ENCODE measurements at regions not wholly inside any gene's neighbourhood (a gene's known extent, or its start where the extent isn't known, plus 50 kb on each side); places are given as distances from the start of the nearest gene placed in this dataset.

DNA sequence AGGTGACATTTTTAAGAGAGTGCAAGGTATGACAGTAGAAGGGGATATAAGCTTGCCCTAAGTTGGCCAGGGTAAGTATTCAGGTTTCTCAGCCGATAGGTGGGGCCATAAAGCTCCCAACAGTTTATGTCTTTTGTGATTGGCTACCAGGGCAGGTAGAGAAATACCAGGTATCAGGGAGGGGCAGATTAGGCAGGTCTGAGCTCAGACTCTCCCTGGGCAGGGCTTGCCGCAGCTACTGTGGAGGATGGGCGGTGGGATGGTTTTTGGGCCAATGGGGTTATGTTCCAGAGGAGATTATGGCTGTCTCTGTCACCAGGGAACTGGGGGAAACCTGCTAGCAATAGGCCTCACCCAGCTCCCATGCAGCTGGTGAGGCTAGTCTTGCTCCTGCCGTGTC is 211.6 kb downstream of the PTH2R start:
- DNase-seq (ENCODE audit: low read depth) = no peak
- H3K4me3 ChIP-seq (ENCODE audit: low read depth, low read length) = no peak overlapping the region
- TF ChIP-seq, protein P1, sequence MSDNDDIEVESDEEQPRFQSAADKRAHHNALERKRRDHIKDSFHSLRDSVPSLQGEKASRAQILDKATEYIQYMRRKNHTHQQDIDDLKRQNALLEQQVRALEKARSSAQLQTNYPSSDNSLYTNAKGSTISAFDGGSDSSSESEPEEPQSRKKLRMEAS (IDR thresholded peaks at IDR 0.05; ENCODE audit: low read depth, low read length) = no peak
- no peak for TF ChIP-seq MYC (IDR thresholded peaks at IDR 0.05; ENCODE audit: low read depth, low read length)

DNA sequence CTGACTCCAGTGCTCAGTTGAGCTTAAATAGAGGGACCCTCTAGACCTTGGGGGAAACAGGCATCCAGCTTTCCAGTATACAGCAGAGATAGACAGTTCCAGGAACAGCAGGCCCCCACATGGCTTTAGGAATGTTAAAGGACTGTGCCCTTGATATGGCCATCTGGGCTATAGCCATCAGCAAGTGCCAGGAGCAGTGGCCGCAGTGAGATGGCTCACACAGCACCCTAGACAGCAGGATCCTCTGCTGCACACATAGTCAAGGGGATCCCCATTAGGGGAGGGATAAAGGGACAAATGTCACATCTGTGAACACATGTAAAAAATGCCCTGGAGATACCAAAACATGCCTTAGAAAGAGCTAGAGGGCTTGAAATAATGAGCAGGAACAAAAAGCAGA is 213.4 kb downstream of the PTH2R start:
- H3K4me3 ChIP-seq (ENCODE audit: low read depth, low read length) = no peak overlapping the region
- DNase-seq (ENCODE audit: low read depth) = no peak
- TF ChIP-seq POLR2A (IDR thresholded peaks at IDR 0.05; ENCODE audit: extremely low read depth, insufficient read length) (no peak), MYC (IDR thresholded peaks at IDR 0.05; ENCODE audit: low read depth, low read length) (no peak)
- TF ChIP-seq, protein P2, sequence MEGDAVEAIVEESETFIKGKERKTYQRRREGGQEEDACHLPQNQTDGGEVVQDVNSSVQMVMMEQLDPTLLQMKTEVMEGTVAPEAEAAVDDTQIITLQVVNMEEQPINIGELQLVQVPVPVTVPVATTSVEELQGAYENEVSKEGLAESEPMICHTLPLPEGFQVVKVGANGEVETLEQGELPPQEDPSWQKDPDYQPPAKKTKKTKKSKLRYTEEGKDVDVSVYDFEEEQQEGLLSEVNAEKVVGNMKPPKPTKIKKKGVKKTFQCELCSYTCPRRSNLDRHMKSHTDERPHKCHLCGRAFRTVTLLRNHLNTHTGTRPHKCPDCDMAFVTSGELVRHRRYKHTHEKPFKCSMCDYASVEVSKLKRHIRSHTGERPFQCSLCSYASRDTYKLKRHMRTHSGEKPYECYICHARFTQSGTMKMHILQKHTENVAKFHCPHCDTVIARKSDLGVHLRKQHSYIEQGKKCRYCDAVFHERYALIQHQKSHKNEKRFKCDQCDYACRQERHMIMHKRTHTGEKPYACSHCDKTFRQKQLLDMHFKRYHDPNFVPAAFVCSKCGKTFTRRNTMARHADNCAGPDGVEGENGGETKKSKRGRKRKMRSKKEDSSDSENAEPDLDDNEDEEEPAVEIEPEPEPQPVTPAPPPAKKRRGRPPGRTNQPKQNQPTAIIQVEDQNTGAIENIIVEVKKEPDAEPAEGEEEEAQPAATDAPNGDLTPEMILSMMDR (IDR thresholded peaks at IDR 0.05; ENCODE audit: low read depth, low read length) = no peak
- TF ChIP-seq, protein P1 (IDR thresholded peaks at IDR 0.05; ENCODE audit: low read depth, low read length) = no peak

DNA sequence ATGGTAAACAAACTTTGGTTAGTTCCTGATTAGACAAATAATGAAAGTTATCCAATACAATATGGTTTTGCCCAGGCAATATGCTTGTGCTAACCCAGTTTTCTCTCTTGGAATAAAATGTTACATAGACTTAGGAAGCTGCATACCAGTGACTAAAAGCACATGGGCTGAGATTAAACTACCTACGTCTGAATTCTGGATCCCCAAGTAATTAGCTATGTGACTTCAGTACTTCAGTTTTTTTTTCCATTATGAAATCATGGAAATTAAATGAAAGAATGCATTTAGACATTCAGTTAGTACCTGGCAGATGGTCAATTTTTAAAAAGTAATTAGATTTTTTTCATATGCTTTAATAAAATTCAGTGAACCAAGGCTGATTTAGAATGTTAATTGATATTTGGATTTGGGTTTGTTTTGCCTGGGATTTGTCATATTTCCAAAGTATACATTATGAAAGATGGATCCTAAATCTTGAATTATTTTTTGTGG is 213.9 kb downstream of the PTH2R start:
- TF ChIP-seq MYC (IDR thresholded peaks at IDR 0.05; ENCODE audit: low read depth, low read length) = no peak
- TF ChIP-seq POLR2A (IDR thresholded peaks at IDR 0.05; ENCODE audit: extremely low read depth, insufficient read length) = no peak
- TF ChIP-seq, protein P1 (IDR thresholded peaks at IDR 0.05; ENCODE audit: low read depth, low read length) = no peak
- no peak for DNase-seq (ENCODE audit: low read depth)

DNA sequence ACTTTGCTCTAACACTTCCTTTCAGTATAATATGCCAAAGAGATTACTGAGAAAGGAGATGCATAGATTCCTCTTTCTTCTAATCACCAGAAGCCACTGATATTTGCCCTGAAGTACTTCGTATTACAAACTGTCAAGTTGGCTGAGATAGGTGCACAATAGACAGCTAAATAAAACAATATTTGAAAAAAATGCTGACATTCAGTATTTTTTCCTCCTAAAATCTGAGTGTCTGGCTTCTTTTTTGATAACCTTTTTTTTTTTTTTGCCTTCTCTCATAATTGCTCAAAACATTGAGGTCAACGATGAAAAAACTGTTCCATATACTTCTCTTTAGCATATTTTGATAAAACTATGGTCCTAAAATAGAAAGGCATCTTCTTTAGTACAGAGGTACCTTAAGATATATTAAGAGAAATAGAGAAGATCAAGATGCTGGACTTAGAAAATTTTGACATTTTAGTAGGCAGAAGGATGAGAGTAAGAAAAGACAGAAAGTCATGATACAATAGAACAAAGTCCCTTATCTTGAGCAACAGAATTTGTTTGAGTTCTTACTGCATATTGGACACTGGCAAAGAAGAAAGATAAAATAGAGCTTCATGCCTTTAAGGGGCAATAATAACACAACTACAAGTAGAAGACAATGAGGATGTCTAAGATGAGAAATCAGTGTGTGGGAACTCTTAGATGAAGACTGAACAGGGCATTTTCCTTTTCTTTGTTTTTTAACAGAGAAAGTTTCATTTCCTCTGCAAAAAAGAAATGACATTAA is 220.7 kb downstream of the PTH2R start:
- TF ChIP-seq, protein P2 (IDR thresholded peaks at IDR 0.05; ENCODE audit: low read depth, low read length) = no peak
- TF ChIP-seq, protein P1 (IDR thresholded peaks at IDR 0.05; ENCODE audit: low read depth, low read length) = no peak
- TF ChIP-seq MYC (IDR thresholded peaks at IDR 0.05; ENCODE audit: low read depth, low read length) = no peak
- no peak for TF ChIP-seq POLR2A (IDR thresholded peaks at IDR 0.05; ENCODE audit: extremely low read depth, insufficient read length)
- DNase-seq (ENCODE audit: low read depth) = no peak

More for the DNA sequence above, 213.9 kb downstream of the PTH2R start:
- no peak overlapping the region for H3K4me3 ChIP-seq (ENCODE audit: low read depth, low read length)

DNA sequence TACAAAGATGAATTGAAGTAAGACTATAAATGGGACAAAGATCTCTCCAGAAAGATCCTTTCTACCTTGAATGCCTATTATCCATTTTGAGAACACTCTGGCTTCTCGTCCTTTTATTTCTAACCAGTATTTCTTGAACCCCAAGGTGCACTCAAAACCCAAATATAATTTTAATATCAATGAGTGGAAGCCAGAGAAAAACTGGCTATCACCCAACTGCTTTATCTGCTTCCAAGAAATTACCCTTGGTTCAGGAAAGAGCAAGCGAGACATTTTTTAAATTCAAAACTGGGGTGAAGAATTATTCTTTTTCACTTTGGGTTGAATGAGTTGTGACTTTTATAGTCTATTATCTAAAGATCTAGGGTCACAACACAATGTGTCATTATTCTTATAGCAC is 221.3 kb downstream of the PTH2R start:
- TF ChIP-seq, protein P1 (IDR thresholded peaks at IDR 0.05; ENCODE audit: low read depth, low read length) = no peak
- TF ChIP-seq MYC (IDR thresholded peaks at IDR 0.05; ENCODE audit: low read depth, low read length) = no peak
- TF ChIP-seq, protein P2 (IDR thresholded peaks at IDR 0.05; ENCODE audit: low read depth, low read length) = no peak
- DNase-seq (ENCODE audit: low read depth) = no peak
- H3K4me3 ChIP-seq (ENCODE audit: low read depth, low read length) = no peak overlapping the region

More for the DNA sequence above, 220.7 kb downstream of the PTH2R start:
- no peak overlapping the region for H3K4me3 ChIP-seq (ENCODE audit: low read depth, low read length)

DNA sequence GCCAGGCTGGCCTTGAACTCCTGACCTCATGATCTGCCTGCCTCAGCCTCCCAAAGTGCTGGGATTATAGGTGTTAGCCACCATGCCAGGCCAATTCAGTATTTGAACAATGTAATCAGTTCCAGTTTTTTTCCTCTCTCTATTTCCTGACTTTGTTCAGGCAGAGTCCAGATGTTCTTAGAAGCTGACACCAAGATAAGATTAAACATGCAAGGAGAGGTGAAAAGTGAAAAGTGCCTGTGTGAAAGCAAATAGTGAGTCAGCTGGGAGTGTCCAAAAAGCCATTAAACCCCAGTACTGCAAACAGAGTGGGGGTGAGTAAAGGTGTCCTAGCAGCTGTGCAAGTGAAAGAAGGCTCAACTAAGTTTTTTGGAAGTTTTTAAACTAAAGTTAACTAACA is 231.5 kb downstream of the PTH2R start:
- no peak overlapping the region for H3K4me3 ChIP-seq (ENCODE audit: low read depth, low read length)
- DNase-seq (ENCODE audit: low read depth) = no peak
- TF ChIP-seq MYC (IDR thresholded peaks at IDR 0.05; ENCODE audit: low read depth, low read length) (no peak), POLR2A (IDR thresholded peaks at IDR 0.05; ENCODE audit: extremely low read depth, insufficient read length) (no peak)
- TF ChIP-seq, protein P1 (IDR thresholded peaks at IDR 0.05; ENCODE audit: low read depth, low read length) = no peak
- TF ChIP-seq, protein P2 (IDR thresholded peaks at IDR 0.05; ENCODE audit: low read depth, low read length) = no peak

All from NB4 (cell line).